Mammary epithelial cell (primary cell): ENCODE measurements at regions not wholly inside any gene's neighbourhood (a gene's known extent, or its start where the extent isn't known, plus 50 kb on each side); places are given as distances from the start of the nearest gene placed in this dataset.

Experiments
- EZH2 ChIP-seq: IDR thresholded peaks from 2 replicates; pipeline ENCODE4 v1.6.1; 2012; ENCODE audit warnings: low read length, inconsistent platforms, borderline replicate concordance
- TF ChIP-seq, protein P1 (sequence below), 2 donors: IDR thresholded peaks in 1 of 2; conservative IDR thresholded peaks in 1 of 2; 2 replicates each; pipeline ENCODE4 v1.5.1; 2011 to 2012; ENCODE audit warnings: inconsistent platforms in 2 of 2, low read length in 2 of 2, mild to moderate bottlenecking in 2 of 2, control low read depth in 1 of 2, low read depth in 1 of 2; ENCODE audit not compliant: insufficient read depth in 1 of 2; ENCODE audit errors: extremely low read depth in 1 of 2

DNA sequence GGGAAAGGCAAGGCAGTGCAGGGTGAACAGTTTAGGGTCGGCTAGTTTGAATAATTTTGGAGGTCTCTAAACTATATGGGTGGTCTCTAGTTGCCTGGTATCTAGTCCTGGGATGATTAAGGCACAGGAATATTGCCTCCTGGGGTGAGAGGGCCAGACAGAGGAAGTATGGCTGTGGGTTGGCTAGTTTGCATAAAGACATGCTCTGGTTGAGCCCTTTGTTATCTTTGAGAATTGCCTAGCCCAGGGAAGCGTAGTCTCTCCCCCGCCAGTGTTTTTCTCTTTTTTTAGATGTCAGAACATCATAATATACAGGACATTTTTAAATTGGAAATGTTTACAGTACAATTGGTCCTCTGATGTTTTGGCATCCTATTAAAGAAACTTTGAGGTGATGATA is 163.5 kb downstream of the PWWP3B start:
- TF ChIP-seq, protein P1, sequence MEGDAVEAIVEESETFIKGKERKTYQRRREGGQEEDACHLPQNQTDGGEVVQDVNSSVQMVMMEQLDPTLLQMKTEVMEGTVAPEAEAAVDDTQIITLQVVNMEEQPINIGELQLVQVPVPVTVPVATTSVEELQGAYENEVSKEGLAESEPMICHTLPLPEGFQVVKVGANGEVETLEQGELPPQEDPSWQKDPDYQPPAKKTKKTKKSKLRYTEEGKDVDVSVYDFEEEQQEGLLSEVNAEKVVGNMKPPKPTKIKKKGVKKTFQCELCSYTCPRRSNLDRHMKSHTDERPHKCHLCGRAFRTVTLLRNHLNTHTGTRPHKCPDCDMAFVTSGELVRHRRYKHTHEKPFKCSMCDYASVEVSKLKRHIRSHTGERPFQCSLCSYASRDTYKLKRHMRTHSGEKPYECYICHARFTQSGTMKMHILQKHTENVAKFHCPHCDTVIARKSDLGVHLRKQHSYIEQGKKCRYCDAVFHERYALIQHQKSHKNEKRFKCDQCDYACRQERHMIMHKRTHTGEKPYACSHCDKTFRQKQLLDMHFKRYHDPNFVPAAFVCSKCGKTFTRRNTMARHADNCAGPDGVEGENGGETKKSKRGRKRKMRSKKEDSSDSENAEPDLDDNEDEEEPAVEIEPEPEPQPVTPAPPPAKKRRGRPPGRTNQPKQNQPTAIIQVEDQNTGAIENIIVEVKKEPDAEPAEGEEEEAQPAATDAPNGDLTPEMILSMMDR (conservative IDR thresholded peaks at IDR 0.05 in 1 of 2, IDR thresholded peaks at IDR 0.05 in 1 of 2; ENCODE audit: extremely low read depth in 1 of 2, insufficient read depth in 1 of 2, low read depth in 1 of 2, low read length in 2 of 2) = no peak
- TF ChIP-seq EZH2 = no peak
